Activated T-helper 17 cell treated with anti-CD3 and anti-CD28 coated beads, Interleukin-2, amount 50 U/mL, for 72 hours (primary cell): ENCODE measurements at regions not wholly inside any gene's neighbourhood (a gene's known extent, or its start where the extent isn't known, plus 50 kb on each side); places are given as distances from the start of the nearest gene placed in this dataset.
"Not testable (repeated sequence)": the region's sequence is repeated elsewhere in the genome, so short reads cannot be mapped to it uniquely, and the experiment has no call there.

Source experiments
- ATAC-seq: fragments of 150-1000 bp; cut with Tn5 transposase; replicated peaks from 2 replicates; pipeline ENCODE4 v1.10.0; 2021; ENCODE audit warnings: mild to moderate bottlenecking, moderate library complexity
- H3K27ac Mint-ChIP-seq: one replicate; pipeline ENCODE4 v1.8.0; 2022; ENCODE audit warnings: mixed read lengths
- H3K27me3 Mint-ChIP-seq: one replicate; pipeline ENCODE4 v1.8.0; 2022; ENCODE audit warnings: mixed read lengths
- H3K36me3 Mint-ChIP-seq: one replicate; pipeline ENCODE4 v1.8.0; 2022; ENCODE audit warnings: low read depth, mild to moderate bottlenecking, mixed read lengths
- H3K4me1 Mint-ChIP-seq: one replicate; pipeline ENCODE4 v1.8.0; 2022; ENCODE audit warnings: mixed read lengths
- H3K4me3 Mint-ChIP-seq: one replicate; pipeline ENCODE4 v1.8.0; 2022; ENCODE audit warnings: mild to moderate bottlenecking, mixed read lengths
- H3K9me3 Mint-ChIP-seq: one replicate; pipeline ENCODE4 v1.8.0; 2022; ENCODE audit warnings: mixed read lengths

DNA sequence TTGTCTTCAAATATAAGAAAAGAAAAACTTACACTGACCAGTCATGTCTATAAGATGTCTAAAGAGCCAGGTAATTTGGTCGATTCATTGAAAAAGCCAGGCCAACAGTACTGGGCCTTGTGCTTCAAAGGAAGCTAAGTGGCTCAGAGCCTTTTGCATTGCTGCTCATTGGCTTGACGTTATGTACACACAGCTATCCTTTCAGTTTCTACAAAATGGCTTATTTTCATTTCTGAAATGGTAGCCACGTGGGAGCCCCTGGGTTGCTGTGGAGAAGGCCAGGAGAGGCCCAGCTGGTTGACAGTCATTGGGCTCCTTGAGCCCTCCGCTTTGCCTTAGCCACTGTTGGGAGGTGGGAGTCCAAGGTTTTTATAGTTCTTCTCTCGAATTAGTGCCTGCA lies 199.1 kb upstream of the CXorf66 start:
- no peaks in the 10 kb centered on the region for H3K27me3 Mint-ChIP-seq
- no peak overlapping the region for H3K27ac Mint-ChIP-seq
- H3K4me1 Mint-ChIP-seq = no peaks in the 10 kb centered on the region
- no peak for ATAC-seq
- no peaks in the 10 kb centered on the region for H3K9me3 Mint-ChIP-seq
- no peak overlapping the region for H3K4me3 Mint-ChIP-seq
- H3K36me3 Mint-ChIP-seq = no peaks in the 10 kb centered on the region

DNA sequence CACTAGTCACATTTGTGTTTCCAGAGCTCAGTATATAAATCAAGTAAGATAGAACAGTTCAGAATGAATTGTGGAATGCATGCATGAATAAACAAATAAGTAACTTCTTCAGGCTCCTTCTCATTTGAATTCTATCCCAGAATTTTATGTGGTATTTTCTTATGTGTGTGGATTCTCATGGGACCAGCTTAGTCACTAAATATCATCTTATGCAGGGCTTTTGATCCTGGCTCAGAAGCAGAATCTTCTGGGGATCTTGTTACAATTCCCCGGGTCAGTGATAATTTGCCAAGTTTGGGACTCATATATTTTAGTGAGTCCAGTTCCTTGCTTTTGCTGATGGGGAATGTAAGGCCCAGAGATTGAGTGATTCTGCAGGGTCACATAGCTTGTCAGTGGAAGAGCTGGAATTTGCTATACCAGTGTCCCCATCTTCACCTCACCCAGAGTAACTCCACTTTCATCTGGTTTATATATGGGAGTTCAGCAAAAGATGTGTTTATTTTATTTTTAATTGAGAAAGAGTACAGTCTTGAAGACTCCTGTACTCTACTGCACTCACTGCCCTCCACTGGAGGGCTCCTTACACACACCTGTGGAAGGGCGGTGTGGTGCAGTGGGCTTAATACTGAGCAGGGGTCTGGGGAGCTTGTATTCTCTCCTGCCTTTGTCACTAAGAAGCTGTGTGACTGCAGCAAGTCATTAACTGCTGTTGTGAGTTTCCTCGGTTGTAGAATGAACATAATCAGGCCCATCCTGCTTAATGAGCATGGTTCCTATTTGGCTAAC lies 198.2 kb upstream of the CXorf66 start:
- no peaks in the 10 kb centered on the region for H3K4me1 Mint-ChIP-seq
- no peaks in the 10 kb centered on the region for H3K36me3 Mint-ChIP-seq
- no peaks in the 10 kb centered on the region for H3K27me3 Mint-ChIP-seq
- no peak for ATAC-seq
- H3K9me3 Mint-ChIP-seq = no peaks in the 10 kb centered on the region
- no peak overlapping the region for H3K27ac Mint-ChIP-seq
- H3K4me3 Mint-ChIP-seq = no peak overlapping the region

DNA sequence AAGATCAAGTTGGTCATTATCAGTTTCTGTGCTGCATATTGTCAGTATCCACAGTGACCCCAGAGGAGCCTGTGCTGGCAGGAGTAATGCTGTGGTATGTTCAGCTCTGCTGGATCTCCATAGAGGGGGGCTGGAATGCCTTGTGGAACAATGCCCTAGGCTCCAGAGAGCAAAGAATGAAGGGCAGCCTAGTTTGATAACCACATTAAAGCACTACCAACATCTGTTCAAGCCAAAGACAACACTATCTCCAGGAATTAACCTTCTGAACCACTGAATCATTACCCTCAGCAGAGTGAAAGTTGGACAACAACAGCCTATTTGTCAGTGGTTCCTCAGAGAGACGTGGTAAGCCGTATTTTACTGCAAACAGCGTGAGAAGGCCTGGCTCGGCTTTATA lies 192.3 kb upstream of the CXorf66 start:
- Mint-ChIP-seq H3K27ac (no peak overlapping the region), H3K4me1 (no peaks in the 10 kb centered on the region), H3K9me3 (no peaks in the 10 kb centered on the region), H3K4me3 (no peak overlapping the region), H3K27me3 (no peaks in the 10 kb centered on the region), H3K36me3 (no peaks in the 10 kb centered on the region)
- ATAC-seq = no peak

DNA sequence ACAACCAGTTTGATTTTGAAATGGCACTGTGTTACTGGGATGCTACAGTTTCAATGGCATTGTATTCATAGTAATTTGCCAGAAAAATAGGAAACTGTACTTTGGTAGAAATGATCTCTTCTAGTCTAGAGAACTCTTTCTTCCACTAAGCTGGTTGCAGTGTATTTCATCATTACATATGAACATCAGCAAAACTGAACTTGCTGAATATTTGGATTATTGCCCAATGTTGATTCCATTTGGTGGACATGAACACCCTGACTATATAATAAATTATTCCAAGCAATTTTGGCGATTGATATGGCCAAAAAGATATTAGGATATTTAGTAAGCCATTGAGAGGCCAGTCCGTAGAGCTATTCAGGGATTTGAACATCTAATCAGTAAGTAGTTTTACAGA lies 191.8 kb upstream of the CXorf66 start:
- ATAC-seq = no peak
- Mint-ChIP-seq H3K4me1 (no peaks in the 10 kb centered on the region), H3K27ac (no peak overlapping the region), H3K27me3 (no peaks in the 10 kb centered on the region), H3K9me3 (no peaks in the 10 kb centered on the region), H3K4me3 (no peak overlapping the region), H3K36me3 (no peaks in the 10 kb centered on the region)

- Mint-ChIP-seq H3K4me3 (no peak overlapping the region), H3K27ac (no peak overlapping the region), H3K9me3 (no peaks in the 10 kb centered on the region), H3K36me3 (no peaks in the 10 kb centered on the region), H3K4me1 (no peaks in the 10 kb centered on the region), H3K27me3 (no peaks in the 10 kb centered on the region)
- ATAC-seq = no peak
Measured at GRCh38 chrX:140151316-140151715, 186.0 kb upstream of the CXorf66 start.

GRCh38 chrX:140149761-140150160 lies 184.4 kb upstream of the CXorf66 start:
- H3K4me1 Mint-ChIP-seq = no peaks in the 10 kb centered on the region
- H3K27me3 Mint-ChIP-seq = no peaks in the 10 kb centered on the region
- no peak overlapping the region for H3K27ac Mint-ChIP-seq
- ATAC-seq = no peak
- no peak overlapping the region for H3K4me3 Mint-ChIP-seq
- H3K9me3 Mint-ChIP-seq = no peaks in the 10 kb centered on the region
- H3K36me3 Mint-ChIP-seq = no peaks in the 10 kb centered on the region

DNA sequence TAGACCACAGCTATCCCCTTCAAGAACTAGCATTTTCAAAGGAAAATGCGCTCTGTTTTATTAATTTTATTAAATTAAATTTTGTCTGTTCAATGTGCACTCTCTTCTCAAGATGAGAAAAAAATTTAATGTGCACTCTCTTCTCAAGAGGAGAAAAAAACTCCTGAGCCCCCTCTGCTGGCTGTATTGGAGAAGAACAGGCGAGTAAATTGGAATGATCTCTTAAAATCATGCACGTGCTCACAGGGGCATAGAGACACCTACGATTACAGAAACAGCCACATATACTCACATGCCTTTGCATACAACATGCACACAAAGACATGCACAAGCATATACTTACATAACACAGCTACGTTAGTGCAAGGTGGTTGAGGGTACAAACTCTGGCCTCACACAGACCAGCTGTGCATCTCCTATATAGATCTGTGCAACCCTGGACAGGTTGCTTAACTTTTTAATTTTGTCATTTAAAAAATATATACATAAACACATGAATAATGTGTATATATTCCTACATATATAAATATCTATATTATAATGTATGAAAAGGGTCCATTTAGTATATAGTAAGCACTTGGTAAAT lies 176.2 kb upstream of the CXorf66 start:
- no peak for ATAC-seq
- Mint-ChIP-seq H3K9me3 (no peaks in the 10 kb centered on the region), H3K27ac (no peak overlapping the region)

GRCh38 chrX:140138492-140138891 lies 173.2 kb upstream of the CXorf66 start:
- ATAC-seq, H3K4me1 Mint-ChIP-seq, H3K27ac Mint-ChIP-seq, H3K36me3 Mint-ChIP-seq, H3K9me3 Mint-ChIP-seq, H3K27me3 Mint-ChIP-seq, H3K4me3 Mint-ChIP-seq: not testable (repeated sequence)

More for the DNA sequence above, 176.2 kb upstream of the CXorf66 start:
- H3K36me3 Mint-ChIP-seq = no peaks in the 10 kb centered on the region
- H3K4me1 Mint-ChIP-seq = no peaks in the 10 kb centered on the region
- H3K27me3 Mint-ChIP-seq = no peaks in the 10 kb centered on the region
- H3K4me3 Mint-ChIP-seq = no peak overlapping the region

GRCh38 chrX:140138065-140138464 lies 172.7 kb upstream of the CXorf66 start:
- H3K4me3 Mint-ChIP-seq, ATAC-seq, H3K9me3 Mint-ChIP-seq, H3K27ac Mint-ChIP-seq, H3K4me1 Mint-ChIP-seq, H3K36me3 Mint-ChIP-seq, H3K27me3 Mint-ChIP-seq: not testable (repeated sequence)

GRCh38 chrX:140132937-140133336 lies 167.6 kb upstream of the CXorf66 start:
- H3K27ac Mint-ChIP-seq = no peak overlapping the region
- H3K9me3 Mint-ChIP-seq = no peaks in the 10 kb centered on the region
- no peaks in the 10 kb centered on the region for H3K4me1 Mint-ChIP-seq
- no peak overlapping the region for H3K4me3 Mint-ChIP-seq
- no peaks in the 10 kb centered on the region for H3K36me3 Mint-ChIP-seq
- no peak for ATAC-seq
- H3K27me3 Mint-ChIP-seq = no peaks in the 10 kb centered on the region

DNA sequence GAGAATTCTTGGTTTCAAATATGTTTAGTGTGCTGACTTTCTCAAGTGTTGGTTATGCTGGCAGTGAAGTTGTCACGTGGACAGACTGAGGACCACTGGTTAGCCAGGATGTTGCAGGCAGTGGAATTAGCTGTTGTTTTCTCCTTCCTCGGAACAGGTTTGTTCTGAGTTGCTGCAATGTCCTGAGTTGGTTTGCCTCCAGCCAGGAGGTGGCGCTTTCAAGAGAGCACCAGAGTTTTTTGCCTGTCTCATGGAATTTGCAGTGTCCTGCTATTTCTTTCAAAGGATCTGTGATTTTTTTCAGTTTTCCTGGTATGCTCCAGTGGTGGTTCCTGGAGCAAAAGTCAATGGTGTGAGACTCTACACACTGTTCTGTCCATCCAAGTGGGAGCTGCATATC lies 158.1 kb upstream of the CXorf66 start:
- no peak overlapping the region for H3K4me3 Mint-ChIP-seq
- no peaks in the 10 kb centered on the region for H3K4me1 Mint-ChIP-seq
- H3K36me3 Mint-ChIP-seq = no peaks in the 10 kb centered on the region
- H3K27me3 Mint-ChIP-seq = peaks cover 12% of the 10 kb centered on the region
- no peak overlapping the region for H3K27ac Mint-ChIP-seq
- peaks cover 3% of the 10 kb centered on the region for H3K9me3 Mint-ChIP-seq
- no peak for ATAC-seq

- not testable (repeated sequence) for H3K4me1 Mint-ChIP-seq, H3K27ac Mint-ChIP-seq, ATAC-seq
Measured at GRCh38 chrX:140114059-140114458, 148.7 kb upstream of the CXorf66 start.

GRCh38 chrX:140110081-140110650 lies 144.8 kb upstream of the CXorf66 start:
- Mint-ChIP-seq H3K4me3 (no peak overlapping the region), H3K27ac (no peak overlapping the region), H3K36me3 (no peaks in the 10 kb centered on the region), H3K27me3 (no peaks in the 10 kb centered on the region), H3K4me1 (no peaks in the 10 kb centered on the region), H3K9me3 (no peaks in the 10 kb centered on the region)
- no peak for ATAC-seq

More at GRCh38 chrX:140114059-140114458, 148.7 kb upstream of the CXorf66 start:
- H3K4me3 Mint-ChIP-seq, H3K36me3 Mint-ChIP-seq, H3K9me3 Mint-ChIP-seq, H3K27me3 Mint-ChIP-seq: not testable (repeated sequence)

DNA sequence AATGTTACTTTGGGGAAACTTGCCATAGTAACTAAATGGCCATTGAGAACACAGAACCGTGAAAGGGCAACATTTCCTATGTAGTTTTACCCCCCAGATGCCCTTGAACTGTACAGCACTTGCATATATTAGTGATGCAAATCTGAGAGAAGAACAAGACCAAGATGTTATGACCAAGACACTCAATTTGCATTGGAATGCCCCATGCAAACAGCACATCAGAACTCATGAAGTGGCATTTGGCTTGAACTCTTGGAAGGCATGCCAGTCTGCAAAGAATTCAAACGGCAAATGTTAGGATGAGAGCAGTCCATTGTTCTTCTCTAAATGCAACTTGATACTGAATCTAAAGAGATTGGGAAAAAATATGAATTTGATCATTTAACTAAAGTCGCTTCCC lies 139.4 kb upstream of the CXorf66 start:
- Mint-ChIP-seq H3K27ac (no peak overlapping the region), H3K4me1 (no peaks in the 10 kb centered on the region), H3K27me3 (no peaks in the 10 kb centered on the region), H3K9me3 (no peaks in the 10 kb centered on the region), H3K36me3 (no peaks in the 10 kb centered on the region), H3K4me3 (no peak overlapping the region)
- no peak for ATAC-seq

DNA sequence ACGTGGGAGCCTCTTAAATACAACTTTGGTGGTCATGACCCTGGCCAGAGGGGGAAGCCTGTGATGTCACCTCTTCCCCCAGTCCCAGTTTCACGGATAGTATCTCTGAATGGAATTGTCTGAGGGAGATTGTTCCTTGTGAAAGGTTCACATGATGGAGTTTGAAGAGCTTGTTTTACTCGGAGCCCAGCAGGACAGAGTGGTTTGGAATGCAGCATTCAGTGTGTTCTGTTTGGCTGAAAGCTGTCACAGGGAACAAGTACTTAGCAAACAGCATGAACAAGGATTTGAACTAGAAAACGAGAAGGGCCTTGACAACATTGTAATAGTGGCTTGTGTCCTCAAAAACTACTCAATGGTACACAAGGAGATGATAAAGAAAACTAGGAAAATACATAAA lies 133.9 kb upstream of the CXorf66 start:
- H3K9me3 Mint-ChIP-seq = no peaks in the 10 kb centered on the region

More for the DNA sequence above, 133.9 kb upstream of the CXorf66 start:
- no peak for ATAC-seq
- Mint-ChIP-seq H3K27me3 (peaks cover 8% of the 10 kb centered on the region), H3K36me3 (no peaks in the 10 kb centered on the region), H3K27ac (no peak overlapping the region), H3K4me3 (no peak overlapping the region), H3K4me1 (no peaks in the 10 kb centered on the region)
